Type B pancreatic cell (in vitro differentiated cells): ENCODE measurements at regions not wholly inside any gene's neighbourhood (a gene's known extent, or its start where the extent isn't known, plus 50 kb on each side); places are given as distances from the start of the nearest gene placed in this dataset.
"Not testable (repeated sequence)": the region's sequence is repeated elsewhere in the genome, so short reads cannot be mapped to it uniquely, and the experiment has no call there.

Source experiments
- DNase-seq: peaks from one replicate; pipeline ENCODE4 v3.0.0; 2021; ENCODE audit warnings: mixed read lengths; ENCODE audit not compliant: unreplicated experiment; ENCODE audit errors: extremely low spot score
- H3K27ac Mint-ChIP-seq: 2 replicates; pipeline ENCODE4 v1.8.0; 2021; ENCODE audit warnings: mild to moderate bottlenecking, mixed read lengths
- H3K27me3 Mint-ChIP-seq: 2 replicates; pipeline ENCODE4 v1.8.0; 2021; ENCODE audit warnings: mixed read lengths
- H3K36me3 Mint-ChIP-seq: 2 replicates; pipeline ENCODE4 v1.8.0; 2021; ENCODE audit warnings: mixed read lengths
- H3K4me1 Mint-ChIP-seq: one replicate; pipeline ENCODE4 v1.8.0; 2021; ENCODE audit warnings: mixed read lengths; ENCODE audit not compliant: unreplicated experiment
- H3K4me3 Mint-ChIP-seq: 2 replicates; pipeline ENCODE4 v1.8.0; 2021; ENCODE audit warnings: mild to moderate bottlenecking, mixed read lengths
- H3K9me3 Mint-ChIP-seq: 2 replicates; pipeline ENCODE4 v1.8.0; 2021; ENCODE audit warnings: mixed read lengths
- TF ChIP-seq, protein P1 (sequence below): fragments of 200-600 bp; sonication (generic); conservative IDR thresholded peaks from 2 replicates; pipeline ENCODE4 v1.5.0; 2021; ENCODE audit warnings: antibody characterized with exemption, mild to moderate bottlenecking

DNA sequence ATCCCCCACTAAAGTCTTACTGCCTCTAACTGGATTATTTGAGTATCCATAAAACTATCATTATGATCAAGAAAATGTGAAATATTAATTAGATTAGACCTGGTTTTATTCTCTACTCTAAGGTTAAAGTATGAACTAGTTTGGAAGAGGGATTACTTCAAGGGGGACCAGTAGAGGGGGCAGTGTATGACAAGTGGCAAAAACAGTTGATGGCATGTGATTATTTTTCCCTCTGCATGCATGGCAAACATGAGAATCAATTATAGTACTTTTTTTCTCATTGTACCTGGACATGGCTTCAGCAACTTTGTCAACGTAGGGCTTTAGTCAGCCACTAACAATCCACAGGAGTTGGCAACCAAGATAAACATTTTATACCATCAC lies 145.0 kb upstream of the SLC38A2 start:
- H3K36me3 Mint-ChIP-seq = no peaks in the 10 kb centered on the region
- no peak overlapping the region for H3K27ac Mint-ChIP-seq
- no peak overlapping the region for H3K4me3 Mint-ChIP-seq
- peaks cover 16% of the 10 kb centered on the region for H3K4me1 Mint-ChIP-seq
- TF ChIP-seq, protein P1, sequence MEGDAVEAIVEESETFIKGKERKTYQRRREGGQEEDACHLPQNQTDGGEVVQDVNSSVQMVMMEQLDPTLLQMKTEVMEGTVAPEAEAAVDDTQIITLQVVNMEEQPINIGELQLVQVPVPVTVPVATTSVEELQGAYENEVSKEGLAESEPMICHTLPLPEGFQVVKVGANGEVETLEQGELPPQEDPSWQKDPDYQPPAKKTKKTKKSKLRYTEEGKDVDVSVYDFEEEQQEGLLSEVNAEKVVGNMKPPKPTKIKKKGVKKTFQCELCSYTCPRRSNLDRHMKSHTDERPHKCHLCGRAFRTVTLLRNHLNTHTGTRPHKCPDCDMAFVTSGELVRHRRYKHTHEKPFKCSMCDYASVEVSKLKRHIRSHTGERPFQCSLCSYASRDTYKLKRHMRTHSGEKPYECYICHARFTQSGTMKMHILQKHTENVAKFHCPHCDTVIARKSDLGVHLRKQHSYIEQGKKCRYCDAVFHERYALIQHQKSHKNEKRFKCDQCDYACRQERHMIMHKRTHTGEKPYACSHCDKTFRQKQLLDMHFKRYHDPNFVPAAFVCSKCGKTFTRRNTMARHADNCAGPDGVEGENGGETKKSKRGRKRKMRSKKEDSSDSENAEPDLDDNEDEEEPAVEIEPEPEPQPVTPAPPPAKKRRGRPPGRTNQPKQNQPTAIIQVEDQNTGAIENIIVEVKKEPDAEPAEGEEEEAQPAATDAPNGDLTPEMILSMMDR = no peak
- no peaks in the 10 kb centered on the region for H3K9me3 Mint-ChIP-seq
- no peak for DNase-seq
- no peaks in the 10 kb centered on the region for H3K27me3 Mint-ChIP-seq

DNA sequence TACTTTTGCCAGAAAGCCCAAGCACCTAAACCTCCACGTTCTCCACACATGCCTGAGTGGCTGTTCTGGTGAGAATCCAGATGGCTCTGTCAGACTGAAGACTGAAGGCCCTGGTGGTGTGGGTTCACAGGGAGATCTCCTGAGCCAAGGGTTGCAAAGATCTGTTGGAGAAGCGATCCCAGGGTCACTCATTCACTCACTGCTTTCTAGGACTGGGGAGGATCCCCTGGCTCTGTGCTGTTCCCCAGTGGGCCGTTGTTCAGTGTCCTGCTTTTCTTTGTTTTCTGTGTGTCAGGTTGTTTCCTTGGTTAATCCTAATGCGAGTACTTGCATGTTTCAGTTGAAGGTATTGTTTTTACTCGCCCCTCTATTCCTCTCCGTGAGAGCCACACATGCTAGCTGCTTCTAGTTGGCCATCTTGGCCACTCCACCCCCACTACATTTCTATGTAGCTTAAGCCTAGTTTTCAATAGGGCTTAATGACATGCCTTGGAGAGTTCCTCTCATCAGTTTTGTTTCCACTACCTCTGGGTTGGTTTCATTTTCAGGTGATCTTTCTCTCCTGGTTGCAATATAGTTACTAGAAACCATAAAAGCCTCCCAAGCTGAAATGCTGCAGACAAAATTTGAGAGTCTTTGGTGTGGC lies 144.5 kb upstream of the SLC38A2 start:
- Mint-ChIP-seq H3K27me3 (no peaks in the 10 kb centered on the region), H3K4me1 (peaks cover 11% of the 10 kb centered on the region), H3K4me3 (no peak overlapping the region), H3K9me3 (no peaks in the 10 kb centered on the region), H3K27ac (no peak overlapping the region), H3K36me3 (no peaks in the 10 kb centered on the region)
- no peak for DNase-seq
- TF ChIP-seq, protein P1 = no peak

DNA sequence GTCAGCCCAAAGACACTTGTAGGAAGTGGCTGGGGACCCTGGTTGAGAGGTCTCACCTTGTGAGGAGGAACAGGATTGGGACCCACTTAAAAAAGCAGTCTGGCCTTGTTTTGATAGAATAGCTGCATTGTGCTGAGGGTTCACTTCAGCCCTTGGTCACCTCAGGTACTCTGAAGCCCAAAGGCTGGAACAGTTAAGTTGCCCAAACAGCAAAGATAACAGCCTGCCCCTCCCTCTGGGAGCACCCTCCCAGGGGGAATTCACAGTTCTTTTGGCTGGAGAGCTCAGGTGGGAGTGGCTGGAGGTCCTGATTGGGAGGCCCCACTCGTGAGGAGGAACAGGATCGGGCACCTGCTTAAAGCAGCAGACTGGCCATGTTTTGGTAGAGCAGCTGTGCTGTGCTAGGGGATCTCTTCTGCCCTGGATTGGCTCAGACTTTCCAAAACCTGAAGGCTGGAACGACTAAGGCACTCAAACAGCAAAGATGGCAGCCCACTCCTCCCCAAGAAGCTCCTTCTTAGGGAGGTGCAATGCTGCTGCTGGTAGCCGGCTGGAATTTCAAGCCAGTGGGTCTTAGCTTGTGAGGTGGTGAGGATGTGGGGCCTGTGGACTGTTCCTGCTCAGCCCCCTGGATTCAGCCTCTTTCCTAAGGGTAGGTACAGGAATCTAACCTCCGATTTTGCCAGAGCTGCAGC lies 143.8 kb upstream of the SLC38A2 start:
- TF ChIP-seq, protein P1 = no peak
- no peak for DNase-seq
- no peaks in the 10 kb centered on the region for H3K27me3 Mint-ChIP-seq
- peaks cover 8% of the 10 kb centered on the region for H3K4me1 Mint-ChIP-seq
- H3K27ac Mint-ChIP-seq = no peak overlapping the region
- H3K9me3 Mint-ChIP-seq = no peaks in the 10 kb centered on the region
- H3K36me3 Mint-ChIP-seq = no peaks in the 10 kb centered on the region
- no peak overlapping the region for H3K4me3 Mint-ChIP-seq

DNA sequence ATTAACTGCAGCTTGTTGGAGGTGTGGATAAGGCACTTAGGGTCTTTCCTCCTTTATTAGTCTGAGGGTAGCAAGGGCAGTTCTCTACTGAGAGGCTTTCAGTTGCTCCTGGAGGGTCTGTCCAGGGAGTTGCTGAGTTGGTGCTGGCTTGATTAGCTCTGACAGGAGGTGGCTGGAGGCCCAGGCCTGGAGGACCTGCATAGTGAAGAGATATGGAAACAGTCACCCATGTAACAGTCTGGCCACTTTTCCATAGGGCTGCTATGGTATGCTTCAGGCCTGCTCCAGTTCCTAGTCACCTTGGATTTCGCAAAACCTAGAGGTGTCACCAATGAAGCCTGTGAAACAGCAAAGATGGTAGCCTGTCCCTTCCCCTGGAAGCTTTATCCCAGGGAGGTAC lies 143.3 kb upstream of the SLC38A2 start:
- H3K36me3 Mint-ChIP-seq = no peaks in the 10 kb centered on the region
- H3K4me1 Mint-ChIP-seq = peaks cover 8% of the 10 kb centered on the region
- no peak for DNase-seq
- no peak overlapping the region for H3K27ac Mint-ChIP-seq
- peaks cover 4% of the 10 kb centered on the region for H3K9me3 Mint-ChIP-seq
- TF ChIP-seq, protein P1 = no peak
- H3K27me3 Mint-ChIP-seq = no peaks in the 10 kb centered on the region
- H3K4me3 Mint-ChIP-seq = no peak overlapping the region

DNA sequence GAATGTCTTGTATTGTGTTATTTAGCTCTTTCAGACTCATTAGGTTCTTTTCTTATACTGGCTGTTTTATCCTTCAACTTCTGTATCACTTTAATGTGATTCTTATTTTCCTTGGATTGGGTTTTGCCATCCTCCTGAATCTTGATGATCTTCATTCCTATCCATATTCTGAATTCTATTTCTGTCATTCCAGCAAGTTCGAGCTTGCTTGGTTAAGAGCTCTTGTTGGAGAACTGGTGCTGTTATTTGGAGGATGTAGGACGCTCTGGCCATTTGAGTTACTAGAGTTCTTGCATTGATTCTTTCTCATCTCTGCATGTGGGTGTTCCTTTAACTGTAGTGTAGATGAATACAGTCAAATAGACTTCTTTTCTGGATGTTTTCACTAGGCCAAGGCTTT lies 142.3 kb upstream of the SLC38A2 start:
- Mint-ChIP-seq H3K27me3 (no peaks in the 10 kb centered on the region), H3K36me3 (no peaks in the 10 kb centered on the region), H3K27ac (no peak overlapping the region), H3K4me1 (peaks cover 8% of the 10 kb centered on the region), H3K4me3 (no peak overlapping the region), H3K9me3 (peaks cover 4% of the 10 kb centered on the region)
- DNase-seq = no peak
- TF ChIP-seq, protein P1 = no peak

DNA sequence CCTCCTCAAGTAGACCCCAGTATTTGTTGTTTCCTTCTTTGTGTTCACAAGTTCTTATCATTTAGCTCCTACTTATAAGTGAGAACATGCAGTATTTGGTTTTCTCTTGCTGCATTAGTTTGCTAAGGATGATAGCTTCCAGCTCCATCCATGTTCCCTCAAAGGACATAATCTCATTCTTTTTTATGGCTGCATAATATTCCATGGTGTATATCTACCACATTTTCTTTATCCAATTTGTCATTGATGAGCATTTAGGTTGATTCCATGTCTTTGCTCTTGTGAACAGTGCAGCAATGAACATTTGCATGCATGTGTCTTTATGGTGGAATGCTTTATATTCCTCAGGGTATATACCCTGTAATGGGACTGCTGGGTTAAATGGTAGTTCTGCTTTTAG lies 137.7 kb upstream of the SLC38A2 start:
- not testable (repeated sequence) for H3K9me3 Mint-ChIP-seq, DNase-seq, H3K27me3 Mint-ChIP-seq, H3K27ac Mint-ChIP-seq, H3K36me3 Mint-ChIP-seq, H3K4me3 Mint-ChIP-seq, H3K4me1 Mint-ChIP-seq
